ENCODE measurements at regions not wholly inside any gene's neighbourhood (a gene's known extent, or its start where the extent isn't known, plus 50 kb on each side); places are given as distances from the start of the nearest gene placed in this dataset.
"Not testable (repeated sequence)": the region's sequence is repeated elsewhere in the genome, so short reads cannot be mapped to it uniquely, and the experiment has no call there.

GRCh38 chr7:51860305-51860704 is 543.7 kb upstream of the COBL start:
- ATAC-seq (ENCODE audit: insufficient number of reproducible peaks, low FRiP score, low read depth) (no peak), DNase-seq (ENCODE audit: low spot score) (no peak)
- no peaks in the 10 kb centered on the region for H3K27me3 ChIP-seq (replicated peaks; ENCODE audit: insufficient read depth)
- H3K4me1 ChIP-seq (ENCODE audit: control insufficient read depth in 1 of 2, low read depth in 2 of 2): no peaks in the 10 kb centered on the region
- TF ChIP-seq, protein P1, sequence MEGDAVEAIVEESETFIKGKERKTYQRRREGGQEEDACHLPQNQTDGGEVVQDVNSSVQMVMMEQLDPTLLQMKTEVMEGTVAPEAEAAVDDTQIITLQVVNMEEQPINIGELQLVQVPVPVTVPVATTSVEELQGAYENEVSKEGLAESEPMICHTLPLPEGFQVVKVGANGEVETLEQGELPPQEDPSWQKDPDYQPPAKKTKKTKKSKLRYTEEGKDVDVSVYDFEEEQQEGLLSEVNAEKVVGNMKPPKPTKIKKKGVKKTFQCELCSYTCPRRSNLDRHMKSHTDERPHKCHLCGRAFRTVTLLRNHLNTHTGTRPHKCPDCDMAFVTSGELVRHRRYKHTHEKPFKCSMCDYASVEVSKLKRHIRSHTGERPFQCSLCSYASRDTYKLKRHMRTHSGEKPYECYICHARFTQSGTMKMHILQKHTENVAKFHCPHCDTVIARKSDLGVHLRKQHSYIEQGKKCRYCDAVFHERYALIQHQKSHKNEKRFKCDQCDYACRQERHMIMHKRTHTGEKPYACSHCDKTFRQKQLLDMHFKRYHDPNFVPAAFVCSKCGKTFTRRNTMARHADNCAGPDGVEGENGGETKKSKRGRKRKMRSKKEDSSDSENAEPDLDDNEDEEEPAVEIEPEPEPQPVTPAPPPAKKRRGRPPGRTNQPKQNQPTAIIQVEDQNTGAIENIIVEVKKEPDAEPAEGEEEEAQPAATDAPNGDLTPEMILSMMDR (IDR thresholded peaks at IDR 0.05): no peak
- no peaks in the 10 kb centered on the region for H3K36me3 ChIP-seq
- no peak overlapping the region for H3K4me3 ChIP-seq
- no peak overlapping the region for H3K27ac ChIP-seq
- no peaks in the 10 kb centered on the region for H3K9me3 ChIP-seq

DNA sequence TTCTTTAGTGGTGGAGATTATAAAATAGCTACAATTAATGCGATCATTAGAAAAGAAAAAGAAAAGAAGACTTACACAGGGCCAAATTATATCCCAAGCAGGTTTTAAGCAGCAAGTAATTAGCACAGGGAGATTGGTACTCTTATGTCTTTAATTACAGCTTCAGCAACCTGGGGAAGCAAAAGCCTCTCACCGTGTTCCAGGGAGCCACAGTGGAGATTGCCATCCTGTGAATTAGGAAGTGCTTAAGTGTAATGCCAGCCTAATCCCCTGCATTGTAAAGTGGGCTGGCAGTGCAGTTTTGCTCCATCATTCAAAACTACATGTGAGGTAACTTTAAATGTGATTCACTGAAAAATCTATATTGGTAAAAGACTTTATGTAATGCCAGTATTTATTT is 533.5 kb upstream of the COBL start:
- no peak for DNase-seq (ENCODE audit: low spot score)
- no peaks in the 10 kb centered on the region for H3K4me1 ChIP-seq (ENCODE audit: control insufficient read depth in 1 of 2, low read depth in 2 of 2)
- no peaks in the 10 kb centered on the region for H3K36me3 ChIP-seq
- no peak overlapping the region for H3K4me3 ChIP-seq
- no peak overlapping the region for H3K27ac ChIP-seq
- H3K27me3 ChIP-seq (replicated peaks; ENCODE audit: insufficient read depth): no peaks in the 10 kb centered on the region
- no peak for ATAC-seq (ENCODE audit: insufficient number of reproducible peaks, low FRiP score, low read depth)
- H3K9me3 ChIP-seq: no peaks in the 10 kb centered on the region
- TF ChIP-seq, protein P1 (IDR thresholded peaks at IDR 0.05): no peak

GRCh38 chr7:51847461-51848134 is 531.0 kb upstream of the COBL start:
- ATAC-seq (ENCODE audit: insufficient number of reproducible peaks, low FRiP score, low read depth): no peak
- no peaks in the 10 kb centered on the region for H3K9me3 ChIP-seq
- H3K27ac ChIP-seq: no peak overlapping the region
- no peak for DNase-seq (ENCODE audit: low spot score)
- H3K4me3 ChIP-seq: no peak overlapping the region
- no peaks in the 10 kb centered on the region for H3K4me1 ChIP-seq (ENCODE audit: control insufficient read depth in 1 of 2, low read depth in 2 of 2)
- no peaks in the 10 kb centered on the region for H3K27me3 ChIP-seq (replicated peaks; ENCODE audit: insufficient read depth)
- TF ChIP-seq, protein P1 (IDR thresholded peaks at IDR 0.05): no peak
- H3K36me3 ChIP-seq: no peaks in the 10 kb centered on the region

GRCh38 chr7:51839130-51839529 is 522.5 kb upstream of the COBL start:
- not testable (repeated sequence) for DNase-seq (ENCODE audit: low spot score); H3K9me3 ChIP-seq; H3K4me1 ChIP-seq (ENCODE audit: control insufficient read depth in 1 of 2, low read depth in 2 of 2); H3K27ac ChIP-seq; ATAC-seq (ENCODE audit: insufficient number of reproducible peaks, low FRiP score, low read depth); H3K36me3 ChIP-seq; H3K4me3 ChIP-seq; H3K27me3 ChIP-seq (replicated peaks; ENCODE audit: insufficient read depth)

DNA sequence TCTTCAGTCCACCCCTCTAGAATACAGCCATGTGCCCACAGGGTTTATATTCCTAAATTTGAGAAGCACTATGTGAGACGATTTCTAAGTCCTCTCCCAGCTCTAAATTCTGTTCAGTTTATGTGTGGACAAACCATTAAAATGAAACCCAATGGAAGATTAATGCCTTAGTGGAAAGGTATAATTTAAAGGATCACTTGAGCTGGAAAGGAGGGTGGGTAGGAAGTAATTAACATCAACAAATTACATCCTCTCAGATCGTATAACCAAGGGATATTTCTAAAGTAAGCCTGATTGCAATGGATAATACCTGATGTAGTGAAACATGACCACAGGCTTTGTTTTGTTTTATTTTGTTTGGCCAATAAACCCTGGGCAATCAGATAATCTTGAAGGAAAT is 511.0 kb upstream of the COBL start:
- no peaks in the 10 kb centered on the region for H3K36me3 ChIP-seq
- H3K4me1 ChIP-seq (ENCODE audit: control insufficient read depth in 1 of 2, low read depth in 2 of 2): no peaks in the 10 kb centered on the region
- no peaks in the 10 kb centered on the region for H3K27me3 ChIP-seq (replicated peaks; ENCODE audit: insufficient read depth)
- no peak overlapping the region for H3K27ac ChIP-seq
- peaks cover 4% of the 10 kb centered on the region for H3K9me3 ChIP-seq
- H3K4me3 ChIP-seq: no peak overlapping the region
- ATAC-seq (ENCODE audit: insufficient number of reproducible peaks, low FRiP score, low read depth): no peak
- TF ChIP-seq, protein P1 (IDR thresholded peaks at IDR 0.05): no peak
- no peak for DNase-seq (ENCODE audit: low spot score)

DNA sequence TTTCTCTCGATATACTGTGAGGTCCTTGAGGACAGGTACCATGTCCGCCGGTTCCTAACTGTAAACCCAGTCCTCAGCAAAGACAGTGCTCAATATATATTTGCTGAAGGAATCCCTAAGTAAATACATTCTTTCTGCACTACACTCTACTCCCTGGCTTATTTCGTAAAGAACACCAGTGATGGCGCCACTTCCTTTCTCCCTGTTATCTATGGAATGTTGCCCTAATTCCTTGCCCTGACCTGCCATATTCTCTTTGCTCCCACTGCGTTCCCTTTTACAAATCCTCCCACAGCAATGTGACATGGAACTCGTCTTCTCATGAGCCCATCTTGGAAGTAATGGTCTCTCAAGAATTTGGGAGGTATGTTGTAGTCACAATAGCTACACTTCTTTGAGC is 507.4 kb upstream of the COBL start:
- no peak overlapping the region for H3K27ac ChIP-seq
- H3K36me3 ChIP-seq: no peaks in the 10 kb centered on the region
- no peaks in the 10 kb centered on the region for H3K27me3 ChIP-seq (replicated peaks; ENCODE audit: insufficient read depth)
- TF ChIP-seq, protein P1 (IDR thresholded peaks at IDR 0.05): no peak
- no peak for DNase-seq (ENCODE audit: low spot score)
- no peak overlapping the region for H3K4me3 ChIP-seq
- no peaks in the 10 kb centered on the region for H3K4me1 ChIP-seq (ENCODE audit: control insufficient read depth in 1 of 2, low read depth in 2 of 2)
- no peak for ATAC-seq (ENCODE audit: insufficient number of reproducible peaks, low FRiP score, low read depth)
- H3K9me3 ChIP-seq: no peaks in the 10 kb centered on the region
